Ecto neural progenitor cell (in vitro differentiated cells): ENCODE measurements at regions not wholly inside any gene's neighbourhood (a gene's known extent, or its start where the extent isn't known, plus 50 kb on each side); places are given as distances from the start of the nearest gene placed in this dataset.
"Not testable (repeated sequence)": the region's sequence is repeated elsewhere in the genome, so short reads cannot be mapped to it uniquely, and the experiment has no call there.

Experiments used
- DNase-seq: peaks from one replicate; pipeline ENCODE4 v3.0.0-alpha.2; 2018; ENCODE audit warnings: low spot score

DNA sequence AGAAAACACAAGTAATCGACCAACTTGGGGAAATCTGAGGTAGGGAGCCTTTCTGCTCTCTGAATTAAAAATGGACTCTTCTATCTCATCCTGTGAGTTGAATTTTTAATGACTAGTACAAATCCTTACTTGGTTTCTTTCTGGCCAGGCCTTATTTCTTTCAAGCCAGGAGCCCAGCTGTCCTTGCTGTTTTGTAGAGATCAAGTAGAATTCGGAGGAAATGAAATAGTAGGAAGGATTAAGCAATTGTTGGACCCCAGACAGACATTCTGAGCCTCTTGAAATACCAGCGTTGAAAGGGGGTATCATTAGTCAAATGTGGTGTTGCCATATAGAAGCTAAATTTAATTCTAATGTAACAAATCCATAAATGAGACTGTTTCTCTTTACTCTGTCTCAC is 53.7 kb upstream of the SMIM15 start:
- DNase-seq: no peak

DNA sequence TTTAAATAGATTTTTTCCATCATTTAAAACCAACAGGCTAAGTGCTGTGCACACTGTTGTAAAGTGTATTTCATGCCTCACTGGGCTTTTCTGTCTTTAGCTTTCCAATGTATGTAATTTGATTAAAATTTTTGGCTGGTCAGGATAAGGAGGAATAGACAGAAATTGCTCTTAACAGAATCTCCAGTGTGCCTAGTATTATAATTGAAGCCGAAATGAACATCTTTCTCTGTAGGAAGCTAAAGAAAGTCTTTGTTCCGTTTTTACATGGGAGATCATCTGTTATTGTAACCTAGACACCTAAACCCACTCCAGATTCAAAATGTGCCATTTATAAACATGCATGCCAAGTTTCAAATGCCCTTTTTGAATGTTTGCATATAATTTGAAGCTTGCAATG is 54.5 kb upstream of the SMIM15 start:
- DNase-seq: no peak

DNA sequence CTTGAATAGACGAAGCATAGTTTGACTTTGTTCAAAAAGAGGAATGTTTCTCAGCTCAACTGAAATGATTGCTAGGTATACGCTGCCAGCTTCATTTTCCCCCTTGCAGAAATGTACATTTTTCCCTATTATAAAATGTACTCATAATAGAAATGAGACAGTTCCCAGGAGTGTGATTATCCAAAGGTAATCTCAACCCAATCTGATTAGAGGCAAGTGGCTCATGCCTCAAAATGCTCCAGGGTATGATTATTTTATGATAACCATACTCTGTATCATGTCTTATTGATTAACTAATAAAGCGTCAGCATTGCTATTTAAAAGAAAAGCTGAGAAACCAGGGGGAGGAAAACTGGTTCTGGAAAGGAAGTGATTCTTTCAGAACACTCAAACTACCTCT is 54.9 kb upstream of the SMIM15 start:
- no peak for DNase-seq

DNA sequence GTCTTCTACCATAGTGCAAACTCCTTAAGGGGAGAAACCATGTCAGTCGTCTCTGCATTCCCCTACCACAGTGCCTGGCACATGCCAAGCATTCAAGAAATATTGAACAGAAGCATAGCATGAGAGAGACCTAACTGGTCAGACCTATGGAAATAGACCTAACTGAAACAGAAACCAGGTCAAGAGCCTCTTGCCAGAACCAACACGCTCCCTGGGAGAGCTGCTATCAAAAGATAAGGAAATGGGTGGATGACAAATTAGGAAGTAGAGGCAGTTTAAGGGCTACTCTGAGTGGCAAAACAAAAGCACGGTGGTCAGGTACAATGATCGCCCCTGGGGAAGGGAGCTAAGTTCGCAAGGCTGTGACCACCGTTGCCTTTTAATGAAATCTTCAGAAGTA is 66.0 kb upstream of the SMIM15 start:
- no peak for DNase-seq

DNA sequence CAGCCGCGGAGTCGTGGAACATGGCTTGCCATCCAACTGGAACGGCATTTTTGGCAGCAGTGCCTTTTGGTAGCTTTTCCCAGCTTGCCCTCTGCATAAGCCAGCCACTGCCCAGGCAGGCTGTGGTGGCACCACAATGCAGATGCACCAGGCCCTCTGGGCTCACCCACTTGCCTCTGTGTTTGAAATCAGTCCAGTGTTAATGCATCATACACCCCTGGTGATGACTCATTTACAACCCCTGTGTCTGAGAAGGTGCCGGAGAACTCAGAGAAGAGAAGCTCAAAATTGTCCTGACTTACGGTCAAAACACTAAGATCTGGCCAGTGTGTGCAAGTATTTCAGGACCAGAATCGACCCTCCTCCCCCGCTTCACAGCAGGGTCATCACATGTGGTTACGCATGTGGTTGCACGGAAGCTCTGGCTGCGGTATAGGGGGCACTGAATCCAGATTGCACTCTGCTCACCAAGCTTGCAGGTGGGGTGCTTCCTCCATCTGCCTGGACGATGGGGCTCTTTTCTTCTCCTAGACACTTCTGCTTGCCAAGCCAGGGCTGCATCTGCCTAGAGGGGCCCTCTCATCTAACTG is 66.5 kb upstream of the SMIM15 start:
- no peak for DNase-seq

DNA sequence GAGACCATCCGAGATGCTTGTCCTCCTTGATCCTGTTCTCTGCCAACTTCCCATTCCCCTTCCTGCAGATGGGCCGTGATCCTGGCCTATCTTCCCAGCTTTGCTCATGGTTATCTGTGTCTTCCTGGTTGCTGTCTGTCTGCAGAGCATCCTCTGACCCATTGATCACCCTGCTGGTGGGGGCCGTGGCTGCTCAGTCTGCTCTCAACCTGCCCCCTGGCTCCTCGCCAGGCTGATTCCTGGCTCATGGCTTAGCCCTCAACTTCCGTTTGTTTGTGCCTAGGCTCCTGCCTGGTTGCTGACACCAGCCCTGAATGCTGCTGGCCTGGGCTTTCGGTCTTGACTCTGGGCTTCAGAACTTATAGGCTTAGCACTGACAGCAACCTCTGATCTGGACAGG is 67.1 kb upstream of the SMIM15 start:
- DNase-seq: no peak

DNA sequence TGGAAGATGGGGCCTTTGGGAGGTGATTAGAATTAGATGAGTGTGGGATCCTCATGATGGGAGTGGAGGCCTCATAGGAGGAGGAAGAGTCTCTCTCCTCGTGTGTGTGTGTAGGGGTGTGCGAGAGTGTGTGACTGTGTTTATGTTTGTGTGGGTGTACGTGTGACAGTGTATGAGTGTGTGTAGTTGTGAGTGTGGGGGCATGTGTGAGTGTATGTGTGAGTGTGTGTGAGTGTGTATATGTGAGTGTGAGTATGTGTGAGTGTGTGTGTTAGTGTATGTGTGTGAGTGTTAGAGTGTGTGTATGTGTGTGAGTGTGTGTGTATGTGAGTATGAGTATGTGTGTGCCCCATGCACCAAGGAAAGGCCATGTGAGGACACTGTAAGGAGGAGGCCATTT is 68.2 kb upstream of the SMIM15 start:
- DNase-seq: no peak

DNA sequence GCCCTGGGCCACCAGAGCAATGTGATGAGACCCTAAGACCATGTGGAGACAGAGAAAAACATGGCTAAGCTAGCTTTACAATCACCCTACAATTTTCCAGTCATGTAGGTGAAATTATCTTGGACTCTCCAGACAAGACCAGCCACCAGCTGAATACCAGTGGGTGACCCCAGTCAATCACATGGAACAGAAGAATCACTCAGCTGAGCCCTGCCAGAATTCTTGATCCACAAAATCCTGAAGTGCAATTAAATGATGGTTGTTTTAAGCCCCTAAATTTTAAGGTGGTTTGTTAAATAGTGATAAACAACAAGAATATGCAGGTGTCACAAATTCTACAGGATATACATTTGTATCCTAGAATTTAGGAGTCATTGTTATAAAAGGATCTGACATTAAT is 69.5 kb upstream of the SMIM15 start:
- DNase-seq: no peak

DNA sequence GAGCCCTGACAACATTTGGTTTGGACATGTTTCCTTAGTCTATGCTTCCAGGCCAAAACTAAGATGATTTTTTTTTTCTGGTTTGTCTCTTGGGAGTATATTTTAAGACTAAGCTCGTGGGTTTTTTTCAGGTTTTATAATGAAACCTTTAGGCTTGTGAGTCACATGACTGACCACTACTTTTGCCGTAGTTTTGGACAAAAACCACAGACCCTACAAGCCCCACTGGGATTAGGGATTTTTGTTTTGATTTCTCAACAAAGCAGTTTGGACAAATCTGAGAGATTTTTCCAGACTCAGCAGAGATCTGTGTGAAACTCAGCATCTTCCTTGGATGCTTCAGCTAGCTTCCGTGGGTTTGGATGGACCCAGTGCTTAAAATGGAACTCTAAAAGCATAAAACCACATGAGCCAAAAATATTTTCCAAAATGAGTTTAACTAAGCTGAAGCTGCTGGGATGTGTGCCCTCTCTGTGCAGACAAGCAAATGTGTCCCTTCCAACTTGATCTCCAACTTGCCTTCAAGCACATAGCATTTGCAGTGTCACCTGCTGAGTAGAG is 70.3 kb upstream of the SMIM15 start:
- DNase-seq: no peak

DNA sequence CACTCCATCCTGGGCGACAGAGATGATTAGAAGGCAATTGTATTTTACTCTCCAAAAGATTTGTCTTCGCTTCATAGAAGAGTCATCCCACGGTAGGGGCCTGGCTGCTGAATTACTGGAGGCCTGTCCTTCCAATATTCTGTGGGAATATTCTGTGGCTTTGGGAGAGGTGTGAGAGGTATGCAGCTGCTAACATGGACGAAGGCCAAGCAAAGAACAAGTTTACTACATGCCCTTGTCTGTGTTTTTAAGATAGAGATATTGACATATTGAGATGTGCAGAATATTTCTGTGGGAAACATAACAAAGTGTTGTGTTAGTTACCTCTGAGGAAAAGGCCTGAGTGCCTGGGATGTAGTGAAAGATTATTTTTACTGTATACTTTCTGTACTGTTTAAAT is 71.8 kb upstream of the SMIM15 start:
- DNase-seq: no peak

DNA sequence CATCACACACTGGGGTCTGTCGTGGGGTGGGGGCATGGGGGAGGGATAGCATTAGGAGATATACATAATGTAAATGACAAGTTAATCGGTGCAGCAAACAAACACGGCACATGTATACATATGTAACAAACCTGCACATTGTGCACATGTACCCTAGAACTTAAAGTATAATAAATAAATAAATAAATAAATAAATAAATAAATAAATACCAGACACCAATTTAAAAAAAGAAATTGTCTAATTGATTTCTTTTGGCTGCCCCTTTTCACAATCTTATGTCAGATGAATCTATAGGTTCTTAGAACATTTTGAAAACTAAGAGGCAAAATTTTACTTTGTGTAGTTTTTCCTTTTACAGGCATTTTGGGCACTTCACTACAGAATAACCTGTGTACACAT is 74.4 kb upstream of the SMIM15 start:
- not testable (repeated sequence) for DNase-seq

DNA sequence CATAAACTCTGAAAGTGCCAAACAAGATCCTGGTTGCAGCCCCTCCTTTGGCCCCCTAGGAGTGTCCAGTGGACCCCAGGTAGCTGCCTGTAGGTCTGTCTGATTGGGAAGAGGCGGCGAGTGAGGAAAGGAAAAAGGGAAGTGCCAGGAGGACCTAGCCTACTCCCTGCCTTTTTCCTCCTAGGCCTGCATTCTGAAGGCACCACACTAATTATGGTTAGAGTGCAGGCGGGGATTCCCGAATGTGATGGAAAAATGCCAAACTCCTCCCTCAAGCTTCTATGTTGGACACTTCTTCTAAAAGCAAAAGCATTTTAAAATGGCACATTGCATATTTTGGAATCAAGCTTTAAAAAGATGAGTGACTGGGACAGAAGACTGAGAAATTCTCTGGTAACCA is 83.2 kb upstream of the SMIM15 start:
- no peak for DNase-seq

DNA sequence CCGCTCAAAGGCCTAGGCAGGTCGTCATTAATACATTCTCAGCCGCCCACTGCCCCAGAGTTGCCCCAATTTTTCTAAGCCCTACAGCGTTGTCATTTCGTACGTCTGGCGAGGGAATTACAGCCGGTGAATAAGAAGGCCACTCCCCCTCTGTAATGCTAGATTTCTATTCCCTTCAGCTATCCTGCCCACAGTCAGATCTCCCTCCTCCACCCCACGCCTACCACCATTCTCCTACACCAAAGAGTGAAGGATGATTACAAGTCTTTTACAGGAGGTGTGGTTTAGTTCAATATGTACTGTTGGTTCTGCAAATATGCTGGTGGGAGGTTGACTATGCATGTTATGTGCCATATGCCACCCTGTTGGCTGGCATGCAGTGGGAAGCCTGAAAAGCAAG is 83.7 kb upstream of the SMIM15 start:
- DNase-seq: no peak

DNA sequence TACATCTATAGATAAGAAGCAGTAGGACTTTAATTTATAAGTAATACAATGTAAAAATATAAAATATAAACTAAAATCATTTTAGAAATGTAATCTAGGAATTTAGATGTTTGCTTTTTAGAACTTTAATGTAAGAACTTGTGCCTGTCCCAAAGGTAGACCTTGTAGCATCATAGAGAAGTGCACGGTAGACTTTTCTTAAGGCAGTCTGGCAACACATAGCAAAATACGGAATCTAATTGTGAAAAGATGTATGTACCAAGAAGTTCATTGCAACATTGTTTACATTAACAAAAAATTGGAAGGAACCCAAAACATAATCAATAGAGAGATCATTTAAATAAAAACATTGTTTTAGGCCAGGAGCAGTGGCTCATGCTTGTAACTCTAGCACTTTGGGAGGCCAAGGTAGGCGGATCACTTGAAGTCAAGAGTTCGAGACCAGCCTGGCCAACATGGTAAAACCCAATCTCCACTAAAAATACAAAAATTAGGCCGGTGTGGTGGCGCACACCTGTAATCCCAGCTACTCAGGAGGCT is 84.6 kb upstream of the SMIM15 start:
- no peak for DNase-seq

DNA sequence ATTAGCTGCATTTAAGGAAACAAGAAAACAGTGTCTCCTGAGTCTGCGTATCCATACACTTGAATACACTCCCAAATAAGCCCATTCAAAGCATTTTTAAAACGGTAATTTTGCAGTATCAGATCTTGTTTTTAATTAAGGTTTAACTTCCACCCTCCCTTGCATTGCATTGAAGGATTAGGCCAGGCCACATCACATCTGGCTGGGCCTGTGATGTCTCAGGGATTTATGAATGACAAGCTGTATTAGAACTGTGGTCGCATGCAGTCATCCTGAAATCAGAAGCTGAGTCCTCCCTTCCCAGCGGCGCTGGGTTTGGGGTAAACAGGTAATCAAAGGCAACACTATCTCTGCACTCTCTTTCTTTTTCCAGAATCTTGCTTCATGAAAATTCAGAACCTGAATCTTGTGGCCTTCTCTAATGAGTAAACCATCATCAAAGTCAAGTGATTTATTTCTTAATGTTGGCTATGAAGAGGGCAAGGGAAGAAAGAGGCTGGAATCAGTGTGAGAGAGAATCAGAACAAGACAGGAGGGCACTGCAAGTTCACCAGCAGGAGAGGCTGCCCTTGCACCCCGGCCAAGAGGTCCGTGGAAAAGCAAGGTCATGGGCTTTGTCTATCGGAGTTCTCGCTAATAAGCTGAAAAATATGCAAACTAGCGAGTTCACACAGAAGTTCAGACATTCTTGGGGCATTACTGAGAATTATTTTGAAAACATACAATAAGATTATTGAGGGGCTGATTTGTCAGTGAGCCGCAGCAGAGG is 80.0 kb upstream of the ZSWIM6 start:
- DNase-seq: no peak

DNA sequence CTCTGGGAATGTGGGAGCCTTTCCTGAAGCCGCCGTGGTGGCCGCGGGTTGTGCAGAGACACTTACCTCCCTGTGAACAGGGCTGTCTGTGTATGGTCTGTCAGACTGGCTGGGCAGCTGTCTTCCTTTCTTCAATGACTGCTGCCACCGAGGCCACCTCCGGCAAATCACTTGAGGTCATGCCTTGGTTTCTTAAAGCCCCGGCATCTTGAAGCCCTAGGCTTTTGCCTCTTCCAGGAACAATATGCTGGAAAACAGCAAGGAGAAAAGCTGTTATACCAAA is 79.5 kb upstream of the ZSWIM6 start:
- no peak for DNase-seq

DNA sequence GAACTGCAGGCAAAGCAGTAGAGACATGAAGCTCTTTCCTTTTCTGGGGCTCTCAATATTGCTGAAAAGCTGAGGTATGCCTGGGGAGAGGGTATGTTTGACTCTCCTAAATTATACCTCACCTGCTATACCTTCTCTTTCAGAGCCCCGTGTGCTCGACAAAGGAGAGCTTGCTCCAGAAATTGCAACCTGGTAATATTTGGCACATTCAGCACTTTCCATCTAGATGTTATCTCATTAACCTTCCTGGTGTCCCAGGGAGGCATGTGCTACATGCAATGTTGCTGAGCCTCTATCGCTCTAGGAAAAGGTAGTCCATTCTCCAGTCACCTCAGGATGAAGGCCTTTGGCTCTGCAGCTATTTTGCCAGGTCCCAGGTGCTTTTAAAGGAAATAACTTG is 78.5 kb upstream of the ZSWIM6 start:
- DNase-seq: no peak

DNA sequence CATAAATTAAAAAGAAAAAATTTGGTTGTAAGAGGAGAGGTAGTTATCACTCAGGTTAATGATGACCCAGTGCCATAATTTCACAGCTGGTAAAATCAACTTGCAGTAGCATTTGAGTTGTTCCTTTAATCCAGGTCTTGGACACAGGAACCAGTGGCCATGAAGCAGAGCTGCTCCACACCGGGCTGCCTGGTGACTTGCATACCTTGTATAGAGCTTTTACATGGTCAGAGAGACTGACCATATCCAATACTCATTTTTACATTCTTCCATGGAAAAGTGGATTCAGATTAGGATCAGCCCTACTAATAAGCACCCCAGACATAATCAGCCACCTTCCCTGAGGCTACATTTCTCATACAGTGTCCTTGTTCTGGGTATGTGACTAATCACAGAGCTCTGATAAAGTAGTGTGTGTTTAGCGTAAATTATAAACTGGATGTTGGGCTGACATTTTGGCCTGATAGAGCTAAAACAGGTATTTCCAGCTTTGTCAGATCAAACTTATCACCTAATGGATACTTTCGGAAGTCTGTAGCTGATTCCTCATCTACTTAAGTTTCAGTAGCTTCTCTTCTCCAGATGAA is 77.0 kb upstream of the ZSWIM6 start:
- DNase-seq: no peak

DNA sequence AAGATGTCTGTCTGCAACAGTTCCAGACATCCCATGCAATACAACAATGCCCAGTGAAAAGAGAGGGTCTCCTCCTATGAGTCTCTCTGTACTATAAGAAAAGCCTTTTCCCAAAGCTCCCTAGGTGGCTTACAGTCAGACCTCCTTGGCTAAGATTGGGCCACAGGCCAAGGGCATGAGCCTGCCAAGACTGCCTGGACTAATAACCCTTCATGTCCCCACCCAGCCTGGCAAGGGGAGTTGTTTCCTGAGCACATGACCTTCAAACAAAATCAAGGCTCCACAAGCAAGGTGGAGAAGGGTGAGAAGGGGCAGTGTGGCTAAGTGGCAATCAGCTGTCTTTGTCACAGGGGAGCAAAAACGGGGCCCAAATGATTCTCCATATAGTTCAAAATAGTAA is 75.6 kb upstream of the ZSWIM6 start:
- no peak for DNase-seq

DNA sequence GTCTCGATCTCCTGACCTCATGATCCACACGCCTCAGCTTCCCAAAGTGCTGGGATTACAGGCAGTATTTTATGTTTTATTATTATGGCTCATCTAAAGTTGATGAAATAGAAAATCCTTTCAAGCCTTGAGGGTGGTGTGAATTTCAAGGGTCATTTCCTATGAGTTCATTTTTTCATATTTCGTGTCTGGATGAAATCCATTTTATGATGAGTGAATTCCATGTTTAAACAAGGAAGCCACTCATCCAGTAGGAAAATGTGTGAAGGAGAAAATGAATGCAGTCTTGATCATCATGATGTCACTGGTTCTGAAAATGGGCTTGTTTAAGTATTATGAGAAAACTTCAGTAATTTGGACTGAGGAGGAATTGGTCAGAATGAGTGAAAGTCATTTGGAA is 74.6 kb upstream of the ZSWIM6 start:
- DNase-seq: no peak

DNA sequence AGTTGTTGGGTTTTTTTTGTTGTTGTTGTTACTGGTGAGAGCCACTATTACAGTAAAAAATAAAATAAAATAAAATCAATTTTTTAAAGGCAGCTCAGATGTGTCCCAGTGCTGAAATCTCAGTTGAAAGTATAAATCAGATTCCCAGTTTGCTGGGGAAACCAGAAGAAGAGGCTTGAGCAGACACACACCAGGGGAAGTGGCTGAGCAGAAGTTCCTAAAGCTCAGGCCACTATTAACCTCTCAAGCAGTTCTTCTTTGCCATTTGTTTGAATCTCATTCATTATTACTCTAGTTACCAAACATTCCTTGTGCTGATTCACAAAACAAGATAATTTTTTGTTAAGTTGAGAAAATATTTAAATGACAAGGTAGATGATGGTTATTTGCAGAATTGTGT is 70.9 kb upstream of the ZSWIM6 start:
- DNase-seq: no peak

DNA sequence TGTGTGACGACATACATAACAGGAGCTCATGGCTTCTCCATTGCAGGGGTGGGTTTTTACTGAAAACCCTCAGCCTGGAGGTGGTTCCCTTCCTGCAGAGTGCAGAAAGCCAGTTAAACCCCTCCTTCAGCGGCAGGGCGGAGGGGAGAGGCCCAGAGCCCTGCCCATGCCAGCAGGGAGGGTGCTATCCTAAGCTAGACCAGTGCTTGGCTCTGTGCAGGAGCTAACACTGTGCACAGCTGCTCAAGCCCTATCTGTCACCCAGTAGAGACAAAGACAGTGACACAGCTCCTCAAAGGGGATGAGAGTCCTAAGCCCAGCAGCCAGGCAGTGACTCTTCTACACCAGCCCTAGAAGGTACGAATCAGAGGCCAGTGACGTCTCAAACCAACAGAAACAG is 70.0 kb upstream of the ZSWIM6 start:
- DNase-seq: peak; percentile 55

DNA sequence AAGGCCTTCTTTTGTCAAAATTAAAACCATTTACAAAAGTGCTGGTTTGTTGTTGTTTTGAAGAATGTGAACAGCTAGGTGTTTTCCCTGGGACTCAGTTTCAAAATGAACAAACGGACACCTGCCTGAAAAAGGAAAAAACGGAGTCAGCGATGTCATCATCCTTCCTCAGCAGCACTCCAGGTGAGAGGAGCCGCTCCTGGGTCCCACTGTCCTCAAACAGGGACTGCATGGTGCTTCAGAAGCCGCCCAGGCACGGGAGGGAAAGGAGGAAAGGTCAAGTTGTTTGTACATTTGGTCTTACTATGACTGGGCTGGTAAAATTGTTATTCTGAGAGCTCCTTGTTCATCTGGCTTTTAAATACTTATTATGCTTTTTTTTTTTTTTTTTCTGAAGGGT is 69.0 kb upstream of the ZSWIM6 start:
- no peak for DNase-seq
